OCI-LY7 (cell line): ENCODE measurements at regions not wholly inside any gene's neighbourhood (a gene's known extent, or its start where the extent isn't known, plus 50 kb on each side); places are given as distances from the start of the nearest gene placed in this dataset.
A peak's percentile ranks its signal among the peaks of the same experiment; 100 is the strongest.

ENCODE experiments used
- BruUV-seq: library from RNA; stranded (reverse); fragments of 400-500 nt; replicated peaks from 2 replicates; lab custom pipeline; 2021; lab: Mats Ljungman, UMichigan
- CTCF ChIA-PET: fragments of 300-600 bp; sonication (Branson Sonifier 250); formaldehyde crosslinking; loops from one replicate; lab custom pipeline; 2022; ENCODE audit warnings: antibody characterized with exemption; ENCODE audit not compliant: unreplicated experiment; lab: Charles Lee
- POLR2A ChIA-PET: fragments of 300-600 bp; sonication (Branson Sonifier 250); formaldehyde crosslinking; loops from one replicate; lab custom pipeline; 2022; ENCODE audit warnings: antibody characterized with exemption; lab: Charles Lee
- DNase-seq: peaks from one replicate; pipeline ENCODE4 v3.0.0-alpha.2; 2015; ENCODE audit warnings: low spot score
- H2AFZ ChIP-seq: fragments of 200-600 bp; sonication (generic), shearing (Covaris generic); 2 replicates; pipeline ENCODE4 v1.6.1; 2014; ENCODE audit warnings: mild to moderate bottlenecking, antibody characterized with exemption, low read length, moderate library complexity
- H3K27ac ChIP-seq: fragments of 200-600 bp; sonication (generic); 2 replicates; pipeline ENCODE4 v1.5.1; 2014; ENCODE audit warnings: mixed run types, low read depth, mild to moderate bottlenecking, moderate library complexity, low read length, inconsistent platforms; ENCODE audit not compliant: poor library complexity, severe bottlenecking
- H3K36me3 ChIP-seq: fragments of 200-600 bp; sonication (generic); 2 replicates; pipeline ENCODE4 v1.6.1; 2014; ENCODE audit warnings: mild to moderate bottlenecking, antibody characterized with exemption, low read length, moderate library complexity, mixed read lengths; ENCODE audit not compliant: insufficient read depth
- H3K4me1 ChIP-seq: fragments of 200-600 bp; sonication (generic); 2 replicates; pipeline ENCODE4 v1.5.1; 2014; ENCODE audit warnings: mild to moderate bottlenecking, low read length; ENCODE audit not compliant: insufficient read depth, poor library complexity, severe bottlenecking
- H3K4me2 ChIP-seq: fragments of 200-600 bp; sonication (generic); 2 replicates; pipeline ENCODE4 v1.6.1; 2014; ENCODE audit warnings: mild to moderate bottlenecking, low read length
- H3K4me3 ChIP-seq: fragments of 200-600 bp; sonication (generic); 2 replicates; pipeline ENCODE4 v1.5.1; 2014; ENCODE audit warnings: mild to moderate bottlenecking, low read depth, low read length; ENCODE audit not compliant: poor library complexity, severe bottlenecking
- H3K79me2 ChIP-seq: fragments of 200-600 bp; sonication (generic); 2 replicates; pipeline ENCODE4 v1.6.1; 2016; ENCODE audit warnings: low read depth, mild to moderate bottlenecking, low read length, moderate library complexity, mixed read lengths; ENCODE audit not compliant: insufficient read depth
- H3K9me2 ChIP-seq: fragments of 200-600 bp; sonication (generic); 2 replicates; pipeline ENCODE4 v1.6.1; 2016; ENCODE audit warnings: mild to moderate bottlenecking, low read length, mixed read lengths; ENCODE audit not compliant: insufficient read depth
- H3K9me3 ChIP-seq: fragments of 200-600 bp; sonication (generic); 2 replicates; pipeline ENCODE4 v1.6.1; 2014; ENCODE audit warnings: mild to moderate bottlenecking, mixed run types, low read length, mixed read lengths
- H4K20me1 ChIP-seq: fragments of 200-600 bp; sonication (generic); 2 replicates; pipeline ENCODE4 v1.6.1; 2014; ENCODE audit warnings: mild to moderate bottlenecking, antibody characterized with exemption, low read length, moderate library complexity, mixed read lengths; ENCODE audit not compliant: insufficient read depth
- CTCF ChIP-seq: fragments of 200-600 bp; sonication (generic); conservative IDR thresholded peaks from 2 replicates; pipeline ENCODE4 v1.5.1; 2014; ENCODE audit warnings: mild to moderate bottlenecking, antibody characterized with exemption, low read length, moderate library complexity, mixed read lengths
- EZH2phosphoT487 ChIP-seq: fragments of 200-600 bp; sonication (generic); IDR thresholded peaks from 2 replicates; pipeline ENCODE4 v1.6.1; 2018; ENCODE audit warnings: low read depth, borderline replicate concordance, mild to moderate bottlenecking, mixed run types, antibody characterized with exemption, low read length, moderate library complexity, mixed read lengths
- intact Hi-C: fragments of 100-400 bp; cut with micrococcal nuclease; formaldehyde crosslinking; loops from one replicate; pipeline ENCODE4 v1.10.0; 2022; ENCODE audit not compliant: unreplicated experiment

- no peak for TF ChIP-seq CTCF
- TF ChIP-seq EZH2phosphoT487, result no peak
- peak overlapping the region; percentile 84 for H2AFZ ChIP-seq
- no TSS peak for BruUV-seq
- H3K4me1 ChIP-seq, result peaks cover 30% of the 10 kb centered on the region
- no peaks in the 10 kb centered on the region for H3K9me2 ChIP-seq
- no peak for DNase-seq
- H3K79me2 ChIP-seq, result no peaks in the 10 kb centered on the region
- CTCF ChIA-PET, result interaction anchor here (1.4 kb wide), 1 partner anchor 10 kb away, joined by 5 read pairs; no protein-coding TSS in a partner anchor
- H4K20me1 ChIP-seq, result no peaks in the 10 kb centered on the region
- H3K9me3 ChIP-seq, result peaks cover 18% of the 10 kb centered on the region
- no peak overlapping the region for H3K4me3 ChIP-seq
- H3K36me3 ChIP-seq, result peaks cover 15% of the 10 kb centered on the region
- peak overlapping the region; percentile 52; the same call in 1 of the 2 replicates for H3K4me2 ChIP-seq
- POLR2A ChIA-PET, result interaction anchor here (1.4 to 1.8 kb wide), 2 partner anchors 10 to 14 kb away, joined by 3 to 10 read pairs; no protein-coding TSS in a partner anchor
- intact Hi-C loops, result no loop called here
- H3K27ac ChIP-seq, result peak overlapping the region; percentile 66
Observed at GRCh38 chr6:104629826-104630225, 229.9 kb downstream of the HACE1 start.

DNA sequence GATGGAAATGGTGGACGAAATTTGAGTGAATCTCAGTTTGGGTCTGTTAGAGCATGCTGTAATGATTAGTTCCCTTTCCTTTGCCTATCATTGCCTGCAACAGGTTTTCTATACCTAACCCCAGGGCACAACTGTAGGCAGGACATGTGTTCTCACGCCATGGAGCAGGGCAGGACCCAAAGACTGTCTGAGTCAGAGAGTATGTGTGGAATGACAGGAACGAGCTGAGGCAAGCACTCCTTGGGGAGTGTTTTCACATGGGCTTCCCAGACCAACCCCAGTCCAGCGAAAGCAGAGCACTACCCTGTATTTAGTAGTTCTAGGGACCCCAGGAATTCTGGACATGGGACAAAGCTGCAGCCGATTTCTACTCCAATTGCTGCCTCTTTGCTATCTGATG lies 234.2 kb downstream of the HACE1 start:
- no peak for DNase-seq
- H4K20me1 ChIP-seq, result no peaks in the 10 kb centered on the region
- ChIA-PET POLR2A (interaction anchor here (3.7 kb wide), 1 partner anchor 14 kb away, joined by 15 read pairs; no protein-coding TSS in a partner anchor), CTCF (no interaction called here)
- H3K4me1 ChIP-seq, result peaks cover 48% of the 10 kb centered on the region
- H3K4me2 ChIP-seq, result no peak overlapping the region
- no peaks in the 10 kb centered on the region for H3K9me3 ChIP-seq
- no peak overlapping the region for H3K27ac ChIP-seq
- no peaks in the 10 kb centered on the region for H3K9me2 ChIP-seq
- TF ChIP-seq CTCF, result no peak
- TF ChIP-seq EZH2phosphoT487, result no peak
- no peaks in the 10 kb centered on the region for H3K36me3 ChIP-seq
- 0 out of 2 replicates have a peak overlapping the region, but pooled peaks have one; percentile 26 for H2AFZ ChIP-seq
- no TSS peak for BruUV-seq
- H3K4me3 ChIP-seq, result no peak overlapping the region
- H3K79me2 ChIP-seq, result no peaks in the 10 kb centered on the region
- intact Hi-C loops, result no loop called here

GRCh38 chr6:104623052-104623690 lies 236.5 kb downstream of the HACE1 start:
- H3K4me3 ChIP-seq, result peak overlapping the region; percentile 29
- no TSS peak for BruUV-seq
- H4K20me1 ChIP-seq, result no peaks in the 10 kb centered on the region
- no peak overlapping the region for H3K27ac ChIP-seq
- peak; percentile 75 for DNase-seq
- no peaks in the 10 kb centered on the region for H3K79me2 ChIP-seq
- peak overlapping the region; percentile 80 for H2AFZ ChIP-seq
- TF ChIP-seq CTCF (peak; percentile 55), EZH2phosphoT487 (no peak)
- ChIA-PET CTCF (no interaction called here), POLR2A (interaction anchor here (0.6 to 1.5 kb wide), 3 partner anchors 9 to 51 kb away, joined by 3 to 4 read pairs (median 3); no protein-coding TSS in a partner anchor)
- intact Hi-C loops, result loop anchor here (5.0 kb wide), 1 partner anchor 149 kb away; no protein-coding TSS in a partner anchor
- H3K4me1 ChIP-seq, result peaks cover 35% of the 10 kb centered on the region
- H3K9me2 ChIP-seq, result no peaks in the 10 kb centered on the region
- no peaks in the 10 kb centered on the region for H3K9me3 ChIP-seq
- H3K36me3 ChIP-seq, result no peaks in the 10 kb centered on the region
- peak overlapping the region; percentile 42 for H3K4me2 ChIP-seq
